22Rv1 (cell line): ENCODE measurements at regions not wholly inside any gene's neighbourhood (a gene's known extent, or its start where the extent isn't known, plus 50 kb on each side); places are given as distances from the start of the nearest gene placed in this dataset.

Experiments
- ZFX ChIP-seq: fragments of 450-650 bp; IDR thresholded peaks from 2 replicates; pipeline ENCODE4 v1.6.1; 2017; ENCODE audit warnings: antibody characterized with exemption, borderline replicate concordance
- TF ChIP-seq, protein P1 (sequence below): fragments of 450-650 bp; IDR thresholded peaks from 2 replicates; pipeline ENCODE4 v1.5.1; 2017; ENCODE audit warnings: mild to moderate bottlenecking

- TF ChIP-seq, protein P1, sequence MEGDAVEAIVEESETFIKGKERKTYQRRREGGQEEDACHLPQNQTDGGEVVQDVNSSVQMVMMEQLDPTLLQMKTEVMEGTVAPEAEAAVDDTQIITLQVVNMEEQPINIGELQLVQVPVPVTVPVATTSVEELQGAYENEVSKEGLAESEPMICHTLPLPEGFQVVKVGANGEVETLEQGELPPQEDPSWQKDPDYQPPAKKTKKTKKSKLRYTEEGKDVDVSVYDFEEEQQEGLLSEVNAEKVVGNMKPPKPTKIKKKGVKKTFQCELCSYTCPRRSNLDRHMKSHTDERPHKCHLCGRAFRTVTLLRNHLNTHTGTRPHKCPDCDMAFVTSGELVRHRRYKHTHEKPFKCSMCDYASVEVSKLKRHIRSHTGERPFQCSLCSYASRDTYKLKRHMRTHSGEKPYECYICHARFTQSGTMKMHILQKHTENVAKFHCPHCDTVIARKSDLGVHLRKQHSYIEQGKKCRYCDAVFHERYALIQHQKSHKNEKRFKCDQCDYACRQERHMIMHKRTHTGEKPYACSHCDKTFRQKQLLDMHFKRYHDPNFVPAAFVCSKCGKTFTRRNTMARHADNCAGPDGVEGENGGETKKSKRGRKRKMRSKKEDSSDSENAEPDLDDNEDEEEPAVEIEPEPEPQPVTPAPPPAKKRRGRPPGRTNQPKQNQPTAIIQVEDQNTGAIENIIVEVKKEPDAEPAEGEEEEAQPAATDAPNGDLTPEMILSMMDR, result no peak
- TF ChIP-seq ZFX, result no peak
Measured at GRCh38 chr3:94544131-94544789, 481.4 kb downstream of the NSUN3 start.
